ENCODE measurements at regions not wholly inside any gene's neighbourhood (a gene's known extent, or its start where the extent isn't known, plus 50 kb on each side); places are given as distances from the start of the nearest gene placed in this dataset.
"Not testable (repeated sequence)": the region's sequence is repeated elsewhere in the genome, so short reads cannot be mapped to it uniquely, and the experiment has no call there.

DNA sequence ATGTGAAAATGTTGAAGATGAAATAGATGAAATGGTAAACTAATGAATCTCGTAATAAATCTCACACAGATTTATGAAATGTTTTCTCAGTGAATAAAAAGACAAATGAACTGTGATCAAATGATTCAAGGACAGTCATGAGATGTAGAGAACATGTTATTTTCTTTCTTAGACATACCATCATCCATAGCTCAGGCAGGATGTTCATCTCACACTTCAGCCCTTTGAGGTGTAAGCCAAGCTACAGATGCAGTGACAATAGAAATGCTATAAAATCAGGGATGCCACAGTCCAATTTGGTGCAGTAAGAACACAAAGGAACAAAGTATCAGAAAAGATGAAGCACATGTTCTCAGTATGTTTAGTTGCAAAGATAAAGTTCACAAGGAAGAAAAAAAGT is 242.7 kb upstream of the KRR1 start:
- no peak for DNase-seq

DNA sequence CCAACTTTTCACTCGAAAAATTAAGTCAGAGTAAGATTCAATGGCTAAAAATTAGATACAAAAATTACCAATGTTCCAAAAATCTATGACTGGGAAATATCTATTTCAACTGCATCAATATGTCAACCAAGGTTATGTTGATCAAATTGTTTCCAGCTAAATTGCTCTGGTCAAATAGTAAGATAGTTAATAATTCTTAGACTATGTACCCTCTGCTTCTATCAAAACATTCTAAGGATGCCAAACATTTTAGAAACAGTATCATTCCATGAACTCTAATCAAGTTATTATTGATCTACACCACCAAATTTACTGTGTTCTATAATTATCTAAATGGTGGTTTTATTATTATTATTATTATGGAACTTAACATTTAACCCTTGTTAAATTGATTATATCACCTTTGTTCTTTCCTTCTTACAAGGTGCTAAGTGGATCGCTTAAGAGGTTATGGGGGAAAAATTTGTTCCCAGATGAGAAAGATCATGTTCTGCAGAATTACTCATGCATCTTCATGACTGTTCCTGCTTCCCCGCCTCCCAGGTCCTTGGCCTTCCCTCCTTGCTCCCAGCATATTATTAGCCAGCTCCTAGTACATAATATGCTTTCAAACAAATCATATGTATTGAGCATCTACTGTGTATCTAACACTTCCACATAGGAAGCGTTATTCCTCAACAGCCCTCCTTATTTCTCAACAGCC is 240.5 kb upstream of the KRR1 start:
- DNase-seq, result no peak

DNA sequence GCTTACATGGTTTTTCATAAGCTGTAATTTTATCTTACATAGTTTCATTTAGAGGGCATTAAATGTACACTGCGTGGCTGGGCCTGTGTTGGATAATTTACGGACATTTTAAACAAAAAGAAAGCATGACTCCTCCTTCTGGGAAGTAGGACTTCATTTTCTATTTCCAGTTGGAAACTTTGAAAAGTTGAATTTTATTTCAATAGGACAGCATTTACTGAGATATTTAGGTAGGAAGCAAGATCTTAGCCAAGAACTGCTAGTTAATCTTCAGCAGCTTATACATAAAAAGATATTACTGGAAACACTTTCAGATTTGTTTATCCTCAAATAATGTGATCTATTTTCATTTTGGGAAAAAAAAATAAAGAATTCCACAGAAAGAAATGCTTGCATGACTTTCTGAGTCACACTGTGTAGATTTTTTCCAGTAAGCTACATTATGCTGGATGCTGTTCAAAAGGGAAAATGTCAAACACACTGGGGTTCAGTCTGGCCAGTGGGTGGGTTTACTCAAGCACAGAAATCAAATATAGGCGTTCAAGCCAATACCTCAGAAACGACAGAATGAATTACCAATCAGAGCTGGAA is 239.4 kb upstream of the KRR1 start:
- DNase-seq, result no peak

DNA sequence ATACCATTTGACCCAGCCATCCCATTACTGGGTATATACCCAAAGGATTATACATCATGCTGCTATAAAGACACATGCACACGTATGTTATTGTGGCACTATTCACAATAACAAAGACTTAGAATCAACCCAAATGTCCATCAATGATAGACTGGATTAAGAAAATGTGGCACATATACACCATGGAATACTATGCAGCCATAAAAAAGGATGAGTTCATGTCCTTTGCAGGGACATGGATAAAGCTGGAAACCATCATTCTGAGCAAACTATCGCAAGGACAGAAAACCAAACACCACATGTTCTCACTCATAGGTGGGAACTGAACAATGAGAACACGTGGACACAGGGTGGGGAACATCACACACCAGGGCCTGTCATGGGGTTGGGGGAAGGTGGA is 237.6 kb upstream of the KRR1 start:
- DNase-seq, result not testable (repeated sequence)

DNA sequence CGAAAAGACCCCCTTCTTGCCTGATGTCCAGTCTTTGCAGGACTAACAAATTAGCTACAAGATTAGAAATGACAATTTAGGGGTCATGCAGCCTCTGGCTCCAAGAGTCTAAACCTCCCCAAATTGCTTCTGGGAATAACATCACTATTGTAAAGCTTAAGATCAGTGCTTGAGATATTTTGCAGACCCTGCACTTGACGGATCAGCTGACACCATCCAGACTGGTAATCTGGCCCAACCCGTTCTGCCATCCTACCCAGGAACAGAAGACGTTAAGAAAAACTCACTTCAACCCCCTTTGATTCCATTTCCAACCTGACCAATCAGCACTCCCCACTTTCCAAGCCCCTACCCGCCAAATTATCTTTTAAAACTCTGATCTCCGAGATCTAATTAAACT is 236.7 kb upstream of the KRR1 start:
- DNase-seq, result no peak

DNA sequence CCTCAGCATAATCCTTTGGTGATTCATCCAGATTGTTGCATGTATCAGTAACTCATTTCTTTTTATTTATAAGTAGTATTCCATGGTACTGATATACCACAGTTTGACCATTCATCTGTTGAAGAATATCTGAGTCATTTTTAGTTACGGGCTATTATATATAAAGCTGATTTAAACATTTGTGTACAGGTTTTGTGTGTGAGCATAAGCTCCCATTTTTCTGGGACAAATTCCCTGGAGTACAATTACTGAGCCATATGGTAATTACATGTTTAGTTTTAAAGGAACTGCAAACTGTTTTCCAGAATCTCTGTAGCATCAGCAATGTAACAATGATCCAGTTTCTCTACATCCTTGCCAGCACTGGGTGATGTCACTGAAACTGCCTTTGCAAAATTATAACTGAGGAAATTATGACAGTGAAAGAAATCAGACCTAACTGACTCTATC is 236.2 kb upstream of the KRR1 start:
- no peak for DNase-seq

DNA sequence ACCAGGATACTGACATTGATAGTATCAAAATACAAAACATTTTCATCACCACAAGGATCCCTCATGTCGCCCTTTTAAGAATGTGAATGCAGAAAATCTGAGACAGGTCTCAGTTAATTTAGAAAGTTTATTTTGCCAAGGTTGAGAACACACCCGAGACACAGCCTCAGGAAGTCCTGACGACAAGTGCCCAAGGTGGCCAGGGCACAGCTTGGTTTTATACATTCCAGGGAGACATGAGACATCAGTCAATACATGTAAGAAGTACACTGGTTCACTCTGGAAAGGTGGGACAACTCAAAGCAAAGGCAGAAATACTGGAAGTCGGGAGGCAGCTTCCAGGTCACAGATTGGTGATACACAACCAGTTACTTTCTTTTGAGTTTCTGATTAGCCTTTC is 235.2 kb upstream of the KRR1 start:
- DNase-seq, result no peak

DNA sequence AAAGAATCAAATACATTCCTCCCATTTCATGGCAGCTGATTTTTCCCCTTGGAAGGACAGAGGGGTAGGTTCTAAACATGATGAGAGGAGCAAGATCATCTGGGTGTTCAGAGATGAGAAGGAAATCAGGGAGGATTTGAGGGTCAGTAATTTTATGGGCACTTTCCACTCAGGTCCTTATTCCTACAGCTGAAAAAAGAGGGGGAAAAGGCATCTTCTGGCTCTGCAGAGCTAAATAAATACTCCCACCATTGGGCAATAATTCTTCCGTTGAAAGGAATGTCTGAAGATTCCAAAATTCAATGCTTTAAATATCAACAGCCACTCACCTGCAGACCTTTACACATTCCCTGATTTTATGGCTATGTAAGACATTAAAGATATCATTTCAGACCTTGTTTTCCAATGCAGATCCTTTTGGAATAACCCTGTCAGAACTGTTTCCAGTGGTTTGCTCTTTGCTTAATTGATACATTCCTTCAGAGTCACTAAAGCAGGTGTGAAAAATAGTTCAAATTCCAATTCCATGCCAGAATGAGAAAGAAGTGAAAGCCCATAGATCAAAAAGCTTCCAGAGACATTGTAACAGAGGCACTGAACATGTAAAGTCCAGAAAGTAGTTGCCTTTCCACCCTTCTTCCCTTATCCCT is 233.3 kb upstream of the KRR1 start:
- no peak for DNase-seq

DNA sequence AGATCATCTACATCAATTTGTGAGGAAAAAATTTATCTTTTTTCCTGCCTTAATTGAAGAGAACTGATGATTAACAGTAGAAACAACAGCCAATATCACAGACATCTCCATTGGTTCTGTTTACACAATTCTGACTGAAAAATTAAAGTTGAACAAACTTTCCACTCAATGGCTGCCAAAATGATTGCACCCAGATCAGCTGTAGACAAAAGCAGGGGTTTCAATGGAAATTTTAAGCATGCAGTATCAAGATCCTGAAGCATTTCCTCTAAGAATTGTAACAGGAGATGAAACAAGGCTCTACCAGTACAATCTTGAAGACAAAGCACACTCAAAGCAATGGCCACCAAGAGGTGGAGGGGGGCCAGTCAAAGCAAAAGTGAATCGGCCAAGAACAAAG is 231.6 kb upstream of the KRR1 start:
- DNase-seq, result no peak

DNA sequence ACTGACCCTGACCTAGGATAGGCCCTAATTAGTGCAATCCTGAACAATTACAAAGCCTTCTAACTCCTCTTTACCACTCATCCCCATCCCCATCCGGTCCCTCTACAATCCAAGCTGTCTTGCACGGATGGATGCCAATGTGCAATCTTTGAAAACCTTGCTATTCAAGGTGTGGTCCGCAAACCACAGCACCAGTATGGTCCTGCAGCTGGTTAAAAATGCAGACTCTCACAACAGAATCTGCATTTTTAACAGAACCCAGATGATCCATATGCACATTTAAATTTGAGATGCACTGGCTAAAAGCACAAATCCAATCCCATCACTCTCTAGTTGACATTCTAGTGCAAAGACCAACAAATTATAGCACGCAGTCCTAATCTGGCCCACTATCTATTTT is 230.6 kb upstream of the KRR1 start:
- DNase-seq, result no peak

DNA sequence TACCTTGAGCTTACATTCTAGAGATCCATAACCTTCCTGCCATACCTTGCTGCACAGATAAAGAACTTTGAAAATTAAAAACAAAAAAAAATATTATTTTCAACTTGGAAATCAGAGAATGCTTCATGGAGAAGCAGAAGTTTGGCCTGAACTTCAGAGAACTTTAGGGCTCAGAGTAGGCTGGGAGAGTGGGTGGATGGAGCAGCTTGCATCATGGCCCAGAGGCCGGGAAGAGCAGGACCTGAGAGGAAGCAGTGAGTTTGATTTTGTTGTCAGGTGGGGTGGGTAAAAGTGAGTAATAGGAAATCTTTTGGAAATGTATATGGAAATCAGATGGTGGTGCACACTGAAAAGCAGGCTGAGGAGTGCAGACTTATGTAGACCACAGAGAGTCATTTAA is 228.5 kb upstream of the KRR1 start:
- no peak for DNase-seq

DNA sequence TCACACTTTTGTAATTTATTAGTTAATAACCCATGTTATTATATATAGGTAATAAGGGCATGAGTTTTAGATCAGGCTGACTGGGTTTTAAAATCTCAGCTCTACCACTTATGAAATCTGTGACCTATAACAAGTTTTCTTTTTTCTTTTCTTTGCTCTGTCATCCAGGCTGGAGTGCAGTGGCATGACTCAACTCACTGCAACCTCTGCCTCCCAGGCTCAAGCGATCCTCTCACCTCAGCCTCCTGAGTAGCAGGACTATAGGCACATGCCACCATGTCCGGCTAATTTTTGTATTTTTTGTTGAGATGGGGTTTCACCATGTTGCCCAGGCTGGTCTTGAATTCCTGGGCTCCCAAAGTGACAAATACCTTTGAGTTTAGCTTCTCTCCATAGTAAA is 227.7 kb upstream of the KRR1 start:
- DNase-seq, result not testable (repeated sequence)

DNA sequence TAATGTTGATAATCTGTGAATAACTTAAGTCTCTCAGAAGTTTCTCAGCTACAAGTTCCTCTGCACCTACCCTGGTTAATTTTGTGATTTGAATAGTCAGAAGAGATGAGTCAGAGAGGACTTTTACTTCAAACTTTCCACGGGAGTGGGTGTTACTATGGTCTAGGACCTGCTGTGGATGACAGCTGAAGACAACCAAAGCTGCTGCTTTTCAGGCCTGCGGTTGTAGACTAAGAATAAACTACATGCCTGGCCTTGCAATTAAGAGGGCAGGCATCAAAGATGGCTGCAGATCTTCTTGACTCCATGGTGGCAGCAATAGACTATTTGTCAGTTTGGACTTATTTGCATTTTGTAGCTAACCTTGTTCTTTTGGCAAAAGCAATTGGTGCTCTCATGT is 227.1 kb upstream of the KRR1 start:
- DNase-seq, result no peak

DNA sequence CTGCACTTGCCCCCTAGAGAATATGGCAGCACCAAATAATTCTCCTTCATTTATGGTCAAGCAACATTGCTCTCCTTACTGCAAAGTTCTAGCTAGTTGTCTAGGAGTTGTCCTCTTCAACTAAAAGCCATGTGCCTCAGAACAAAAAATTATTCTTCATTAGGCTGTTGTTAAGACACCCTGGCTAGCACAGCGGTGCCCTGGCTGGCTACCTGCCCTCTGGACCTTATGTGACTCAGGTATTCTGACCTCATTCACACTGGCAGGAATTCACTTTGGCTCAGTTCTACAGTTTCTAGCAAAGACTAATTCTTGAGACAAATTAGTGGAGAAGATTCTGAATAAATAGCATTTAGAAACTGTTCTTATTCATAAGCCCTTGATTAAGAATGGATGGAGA is 224.4 kb upstream of the KRR1 start:
- DNase-seq, result no peak

DNA sequence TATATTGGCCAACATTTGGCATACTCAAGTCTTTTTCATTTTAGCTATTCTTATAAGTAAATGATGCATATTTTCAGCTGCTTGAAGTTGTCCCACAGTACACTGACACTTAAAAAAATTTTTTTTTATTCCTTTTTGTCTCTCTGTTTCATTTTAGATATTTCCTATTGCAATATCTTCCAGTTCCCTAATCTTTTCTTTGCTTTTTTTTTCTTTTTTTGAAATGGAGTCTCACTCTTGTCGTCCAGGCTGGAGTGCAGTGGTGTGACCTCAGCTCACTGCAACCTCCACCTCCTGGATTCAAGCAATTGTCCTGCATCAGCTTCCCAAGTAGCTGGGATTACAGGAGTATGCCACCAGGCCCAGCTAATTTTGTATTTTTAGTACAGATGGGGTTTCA is 217.4 kb upstream of the KRR1 start:
- DNase-seq, result no peak

DNA sequence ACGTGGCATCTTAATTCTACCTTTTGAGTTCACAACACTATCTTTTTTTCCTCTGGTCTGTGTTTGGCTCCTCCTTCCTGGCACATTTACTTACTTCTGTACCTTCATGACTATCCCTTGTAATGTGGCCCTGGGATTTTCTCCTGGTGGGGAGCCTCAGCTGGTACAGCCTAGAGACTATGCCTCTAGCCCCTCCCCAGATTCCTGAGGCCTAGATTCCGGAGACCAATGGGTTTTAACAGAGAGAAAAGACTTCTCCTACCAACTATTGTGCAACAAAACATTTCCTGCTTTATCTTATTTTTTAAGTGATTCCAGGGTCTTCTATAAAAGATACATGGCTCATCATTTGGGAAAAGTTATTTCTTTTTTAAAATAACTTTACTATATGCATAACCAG is 216.2 kb upstream of the KRR1 start:
- no peak for DNase-seq

DNA sequence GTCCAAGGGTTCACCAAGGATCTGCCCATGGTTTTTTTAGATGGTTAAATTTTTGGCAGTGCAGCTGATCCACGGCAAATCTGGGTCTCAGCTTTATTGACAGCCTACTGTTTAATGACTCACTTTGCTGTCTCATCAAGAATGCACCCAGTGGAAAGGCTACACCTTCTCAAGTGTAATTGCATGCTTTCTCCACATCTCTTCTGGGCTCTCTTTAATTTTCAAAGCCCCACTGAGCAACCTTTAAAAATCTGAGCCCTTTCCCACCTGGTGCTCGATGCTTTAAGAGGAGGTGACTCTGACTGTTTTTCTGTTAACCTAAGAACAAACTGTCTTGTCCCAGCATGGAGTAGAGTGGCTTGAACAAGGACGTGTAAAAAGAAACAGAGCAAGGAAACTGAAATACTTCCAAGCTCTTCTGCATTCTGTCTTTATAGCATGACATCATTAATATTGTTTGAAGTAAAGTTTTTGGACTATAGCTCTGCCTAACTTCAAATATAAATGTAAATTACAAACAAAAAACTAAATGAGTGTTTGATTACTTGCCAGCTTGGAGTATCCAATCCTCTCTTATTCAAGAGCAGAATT is 214.2 kb upstream of the KRR1 start:
- DNase-seq, result peak; percentile 28

DNA sequence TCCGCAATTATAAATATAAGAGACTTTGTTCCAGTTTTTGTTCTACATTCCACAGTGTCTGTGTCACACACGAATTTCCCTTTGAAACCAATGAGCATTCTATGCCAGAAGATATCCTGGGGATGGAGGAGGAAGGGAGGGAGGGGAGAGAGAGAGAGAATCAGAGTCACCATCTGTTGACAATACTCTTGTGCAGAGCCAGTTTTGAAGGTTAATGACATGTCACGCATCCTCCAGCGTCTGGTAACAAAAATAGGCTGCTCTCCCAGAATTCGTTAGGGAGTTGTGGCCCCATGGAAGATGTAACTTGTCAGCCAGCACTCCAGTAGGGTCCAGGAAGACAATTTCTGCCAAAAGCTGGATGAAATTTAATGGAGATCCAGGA is 213.5 kb upstream of the KRR1 start:
- peak; percentile 72 for DNase-seq

DNA sequence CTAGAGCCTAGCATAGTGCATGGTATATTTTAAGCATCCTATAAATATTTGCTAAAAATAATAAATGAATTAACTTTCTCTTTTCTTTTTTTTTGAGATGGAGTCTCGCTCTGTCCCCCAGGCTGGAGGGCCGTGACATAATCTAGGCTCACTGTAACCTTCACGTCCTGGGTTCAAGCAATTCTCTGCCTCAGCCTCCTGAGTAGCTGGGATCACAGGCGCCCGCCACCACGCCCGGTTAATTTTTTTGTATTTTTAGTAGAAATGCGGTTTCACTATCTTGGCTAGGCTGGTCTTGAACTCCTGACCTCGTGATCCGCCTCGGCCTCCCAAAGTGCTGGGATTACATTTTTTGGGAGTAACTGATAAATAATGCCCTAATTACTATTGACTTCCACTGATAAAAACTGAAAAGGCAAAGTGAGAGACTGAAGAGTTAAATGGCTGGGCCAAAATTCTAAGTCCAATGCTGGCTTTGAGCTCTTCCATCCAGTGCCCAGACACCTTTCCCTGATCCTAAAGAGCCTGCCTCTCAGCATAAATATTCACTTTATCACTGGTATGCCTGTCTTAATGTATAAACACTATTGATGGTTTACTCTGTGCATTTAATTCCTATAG is 213.0 kb upstream of the KRR1 start:
- DNase-seq, result no peak

DNA sequence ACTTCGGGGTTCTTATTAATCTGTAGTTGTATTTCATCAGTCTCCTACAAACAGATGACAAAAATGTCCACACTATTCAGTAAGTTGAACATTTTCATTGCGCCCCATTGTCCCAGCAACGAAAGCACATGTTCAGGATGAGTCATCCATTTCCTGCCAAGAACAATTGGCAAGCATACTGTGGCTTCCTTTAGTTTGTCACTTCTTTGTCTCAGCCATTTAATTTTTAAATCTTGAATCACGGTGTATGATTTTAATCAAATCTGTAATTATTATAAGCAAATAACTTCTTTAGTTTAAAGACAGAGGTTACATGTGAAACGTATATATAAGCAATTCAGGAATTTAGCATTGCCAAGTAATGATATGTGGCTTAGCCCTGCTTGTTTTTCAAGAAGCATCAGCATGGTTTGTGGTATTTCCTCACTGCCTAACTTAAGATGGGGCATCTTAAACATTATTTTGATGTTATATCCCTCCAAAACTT is 211.3 kb upstream of the KRR1 start:
- peak; percentile 43 for DNase-seq

DNA sequence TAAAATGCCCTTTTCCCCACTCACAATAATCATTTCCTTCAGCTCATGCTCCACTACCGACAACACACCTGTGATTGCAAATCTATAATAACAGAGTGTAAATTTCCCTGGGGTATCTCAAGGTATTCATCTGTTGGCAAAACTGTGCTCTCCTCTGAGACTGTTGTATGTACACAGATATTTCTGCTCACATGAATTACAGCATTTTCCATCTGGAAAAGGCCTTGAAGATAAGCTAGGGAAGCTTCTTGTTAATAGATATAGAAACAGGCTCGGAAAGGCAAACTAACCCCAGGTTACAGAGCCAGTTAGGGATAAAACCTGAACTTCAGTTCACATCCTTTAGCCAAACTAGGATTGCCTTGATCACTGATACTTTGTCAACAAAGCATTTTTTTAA is 210.4 kb upstream of the KRR1 start:
- DNase-seq, result no peak

DNA sequence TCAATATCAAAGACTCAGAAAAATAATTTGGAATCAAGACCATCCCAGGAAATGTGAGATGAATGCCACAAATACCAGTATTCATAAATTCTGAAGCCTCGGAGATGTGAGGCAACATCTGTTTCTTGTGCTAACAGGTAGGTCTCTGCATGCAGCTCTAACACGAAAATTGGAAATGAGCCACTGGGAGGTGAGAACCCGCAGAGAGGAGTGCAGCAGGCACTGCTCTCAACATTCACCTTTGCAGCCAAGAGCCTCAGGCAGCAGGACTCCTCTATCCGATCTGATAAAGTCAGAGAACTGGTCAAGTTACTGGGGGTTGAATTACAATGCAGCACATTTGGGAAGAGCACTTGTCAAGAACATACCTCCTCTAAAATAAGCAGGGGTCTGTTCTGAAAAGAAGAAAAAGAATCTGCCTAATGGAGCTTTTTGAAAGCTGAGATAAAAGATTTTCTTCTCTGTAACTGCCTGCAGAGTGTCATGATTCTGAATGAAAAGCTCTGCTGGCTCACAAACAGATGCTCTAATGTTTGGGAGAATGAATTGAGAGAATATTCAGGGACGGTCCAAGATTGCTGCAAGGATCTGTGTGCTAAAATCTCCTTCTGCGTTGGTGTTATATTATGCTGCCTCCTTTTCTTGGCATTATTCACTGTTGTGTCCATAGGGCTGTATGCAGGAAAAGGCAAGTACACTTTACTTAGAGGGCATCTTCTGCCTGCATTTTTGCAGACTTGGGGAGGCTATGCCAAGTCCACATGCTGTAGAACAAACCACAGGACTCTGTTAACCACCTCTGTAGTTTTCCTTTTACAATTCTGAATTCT is 209.6 kb upstream of the KRR1 start:
- peak; percentile 67 for DNase-seq

DNA sequence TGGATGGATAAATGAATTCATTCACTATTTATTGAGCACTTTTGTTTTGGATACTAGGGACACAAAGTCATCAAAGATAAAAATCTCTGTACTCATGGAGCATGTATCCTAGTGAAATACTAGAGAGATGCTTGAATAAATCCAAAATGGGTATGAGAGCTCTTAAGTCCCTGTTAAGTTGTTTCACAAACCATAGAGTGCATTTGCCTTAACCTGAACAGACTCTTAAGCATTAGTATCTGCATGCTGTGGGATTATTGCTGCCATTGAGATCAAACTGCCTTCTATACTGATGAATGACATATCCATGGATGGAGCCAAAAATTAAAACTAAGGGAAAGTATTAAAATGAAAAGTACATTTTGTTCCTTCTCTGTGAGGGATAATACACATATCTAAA is 206.5 kb upstream of the KRR1 start:
- DNase-seq, result no peak

Measured in NCI-H345 (cell line).